ENCODE measurements at regions not wholly inside any gene's neighbourhood (a gene's known extent, or its start where the extent isn't known, plus 50 kb on each side); places are given as distances from the start of the nearest gene placed in this dataset.

GRCh38 chrX:138986866-138987265, 275.3 kb upstream of the FGF13 start:
- Mint-ChIP-seq H3K9me3 (ENCODE audit: insufficient read depth) (no peaks in the 10 kb centered on the region), H3K27ac (no peak overlapping the region), H3K4me3 (no peak overlapping the region), H3K27me3 (no peaks in the 10 kb centered on the region), H3K4me1 (no peaks in the 10 kb centered on the region)
- POLR2A ChIA-PET, result no interaction called here
- H3K27me3 ChIP-seq (replicated peaks in 1 of 4; ENCODE audit: control extremely low read depth in 1 of 4, control insufficient read depth in 3 of 4, insufficient read depth in 4 of 4, low read length in 3 of 4), result no peaks in the 10 kb centered on the region
- WGBS (ENCODE audit: insufficient coverage), result no CpG with 5 or more reads among the region's 1 CpG
- no peak overlapping the region for H3K4me2 ChIP-seq (replicated peaks; ENCODE audit: low read depth, low read length, poor library complexity, severe bottlenecking)
- no peak for ATAC-seq (ENCODE audit: low read depth)
- no peak for DNase-seq
- no peak overlapping the region for H3K9ac ChIP-seq (ENCODE audit: low read length)
- H3K4me3 ChIP-seq (ENCODE audit: control extremely low read depth in 1 of 5, extremely low read depth in 1 of 5, insufficient read depth in 1 of 5, low read depth in 2 of 5, low read length in 4 of 5), result no peak overlapping the region
- H3K4me1 ChIP-seq (ENCODE audit: control insufficient read depth in 2 of 2, insufficient read depth in 2 of 2, low read length in 2 of 2), result no peaks in the 10 kb centered on the region
- no peak overlapping the region for H2AFZ ChIP-seq (ENCODE audit: insufficient read depth, low read depth, low read length, poor library complexity, severe bottlenecking)
- H3K9me3 ChIP-seq (ENCODE audit: control extremely low read depth in 1 of 3, control insufficient read depth in 2 of 3, insufficient read depth in 1 of 3, low read length in 2 of 3), result no peaks in the 10 kb centered on the region
- CTCF ChIA-PET, result no interaction called here
- no peak overlapping the region for H3K27ac ChIP-seq (ENCODE audit: low read length in 2 of 2)
- TF ChIP-seq CTCF (IDR thresholded peaks at IDR 0.05) (no peak), EZH2 (IDR thresholded peaks at IDR 0.05; ENCODE audit: borderline replicate concordance, insufficient read depth, low read depth, low read length, poor library complexity, severe bottlenecking) (no peak)
- H4K20me1 ChIP-seq (ENCODE audit: control insufficient read depth, insufficient read depth, low read length, poor library complexity, severe bottlenecking), result no peaks in the 10 kb centered on the region
- H3K36me3 ChIP-seq (replicated peaks in 1 of 2; ENCODE audit: control extremely low read depth in 1 of 2, control insufficient read depth in 1 of 2, extremely low read depth in 1 of 2, insufficient read depth in 2 of 2, low read length in 1 of 2), result no peaks in the 10 kb centered on the region
- H3K79me2 ChIP-seq (ENCODE audit: control insufficient read depth, insufficient read depth, low read length), result no peaks in the 10 kb centered on the region
- intact Hi-C loops (cut with micrococcal nuclease), result no loop called here

GRCh38 chrX:138986235-138986634, 274.7 kb upstream of the FGF13 start:
- no peak overlapping the region for H3K4me3 ChIP-seq (ENCODE audit: control extremely low read depth in 1 of 5, extremely low read depth in 1 of 5, insufficient read depth in 1 of 5, low read depth in 2 of 5, low read length in 4 of 5)
- intact Hi-C loops (cut with micrococcal nuclease), result no loop called here
- Mint-ChIP-seq H3K9me3 (ENCODE audit: insufficient read depth) (no peaks in the 10 kb centered on the region), H3K27me3 (no peaks in the 10 kb centered on the region), H3K4me1 (no peaks in the 10 kb centered on the region), H3K4me3 (no peak overlapping the region), H3K27ac (no peak overlapping the region)
- no peaks in the 10 kb centered on the region for H3K27me3 ChIP-seq (replicated peaks in 1 of 4; ENCODE audit: control extremely low read depth in 1 of 4, control insufficient read depth in 3 of 4, insufficient read depth in 4 of 4, low read length in 3 of 4)
- no peak for ATAC-seq (ENCODE audit: low read depth)
- DNase-seq, result no peak
- WGBS (ENCODE audit: insufficient coverage), result no CpG with 5 or more reads among the region's 3 CpGs
- H3K79me2 ChIP-seq (ENCODE audit: control insufficient read depth, insufficient read depth, low read length), result no peaks in the 10 kb centered on the region
- no peak overlapping the region for H2AFZ ChIP-seq (ENCODE audit: insufficient read depth, low read depth, low read length, poor library complexity, severe bottlenecking)
- POLR2A ChIA-PET, result no interaction called here
- H3K36me3 ChIP-seq (replicated peaks in 1 of 2; ENCODE audit: control extremely low read depth in 1 of 2, control insufficient read depth in 1 of 2, extremely low read depth in 1 of 2, insufficient read depth in 2 of 2, low read length in 1 of 2), result no peaks in the 10 kb centered on the region
- no peak overlapping the region for H3K27ac ChIP-seq (ENCODE audit: low read length in 2 of 2)
- H3K4me1 ChIP-seq (ENCODE audit: control insufficient read depth in 2 of 2, insufficient read depth in 2 of 2, low read length in 2 of 2), result no peaks in the 10 kb centered on the region
- TF ChIP-seq CTCF (IDR thresholded peaks at IDR 0.05) (no peak), EZH2 (IDR thresholded peaks at IDR 0.05; ENCODE audit: borderline replicate concordance, insufficient read depth, low read depth, low read length, poor library complexity, severe bottlenecking) (no peak)
- H4K20me1 ChIP-seq (ENCODE audit: control insufficient read depth, insufficient read depth, low read length, poor library complexity, severe bottlenecking), result no peaks in the 10 kb centered on the region
- H3K4me2 ChIP-seq (replicated peaks; ENCODE audit: low read depth, low read length, poor library complexity, severe bottlenecking), result no peak overlapping the region
- no peaks in the 10 kb centered on the region for H3K9me3 ChIP-seq (ENCODE audit: control extremely low read depth in 1 of 3, control insufficient read depth in 2 of 3, insufficient read depth in 1 of 3, low read length in 2 of 3)
- H3K9ac ChIP-seq (ENCODE audit: low read length), result no peak overlapping the region
- CTCF ChIA-PET, result no interaction called here
